ENCODE measurements at regions not wholly inside any gene's neighbourhood (a gene's known extent, or its start where the extent isn't known, plus 50 kb on each side); places are given as distances from the start of the nearest gene placed in this dataset.
"Not testable (repeated sequence)": the region's sequence is repeated elsewhere in the genome, so short reads cannot be mapped to it uniquely, and the experiment has no call there.

GRCh38 chr4:170193496-170193895 lies 103.7 kb upstream of the AADAT start:
- DNase-seq (ENCODE audit: extremely low spot score in 2 of 2), result no peak
- TF ChIP-seq POLR2AphosphoS5 (IDR thresholded peaks at IDR 0.05; ENCODE audit: insufficient read depth in 1 of 2, low read depth in 1 of 2) (no peak), CTCF (IDR thresholded peaks at IDR 0.05) (no peak), POLR2A (IDR thresholded peaks at IDR 0.05) (no peak)
- intact Hi-C loops (cut with DNase I), result no loop called here
- H3K27ac ChIP-seq, result no peak overlapping the region
- no peaks in the 10 kb centered on the region for H3K4me1 ChIP-seq
- H3K27me3 ChIP-seq, result no peaks in the 10 kb centered on the region
- H3K9me3 ChIP-seq, result no peaks in the 10 kb centered on the region
- H3K4me3 ChIP-seq, result no peak overlapping the region
- H3K36me3 ChIP-seq, result no peaks in the 10 kb centered on the region

GRCh38 chr4:170190265-170190664 lies 100.5 kb upstream of the AADAT start:
- TF ChIP-seq POLR2AphosphoS5 (IDR thresholded peaks at IDR 0.05; ENCODE audit: insufficient read depth in 1 of 2, low read depth in 1 of 2), result no peak
- no peak for TF ChIP-seq CTCF (IDR thresholded peaks at IDR 0.05)
- TF ChIP-seq POLR2A (IDR thresholded peaks at IDR 0.05), result no peak
- Histone ChIP-seq H3K27ac (no peak overlapping the region), H3K27me3 (no peaks in the 10 kb centered on the region), H3K4me3 (no peak overlapping the region), H3K36me3 (no peaks in the 10 kb centered on the region), H3K4me1 (no peaks in the 10 kb centered on the region), H3K9me3 (no peaks in the 10 kb centered on the region)
- intact Hi-C loops (cut with DNase I), result no loop called here
- no peak for DNase-seq (ENCODE audit: extremely low spot score in 2 of 2)

GRCh38 chr4:170170861-170171260 lies 81.1 kb upstream of the AADAT start:
- no peak for DNase-seq (ENCODE audit: extremely low spot score in 2 of 2)
- H3K4me1 ChIP-seq, result no peaks in the 10 kb centered on the region
- no peaks in the 10 kb centered on the region for H3K27me3 ChIP-seq
- TF ChIP-seq POLR2A (IDR thresholded peaks at IDR 0.05), result no peak
- TF ChIP-seq POLR2AphosphoS5 (IDR thresholded peaks at IDR 0.05; ENCODE audit: insufficient read depth in 1 of 2, low read depth in 1 of 2), result no peak
- no peak for TF ChIP-seq CTCF (IDR thresholded peaks at IDR 0.05)
- no peak overlapping the region for H3K4me3 ChIP-seq
- no peaks in the 10 kb centered on the region for H3K36me3 ChIP-seq
- intact Hi-C loops (cut with DNase I), result no loop called here
- H3K9me3 ChIP-seq, result no peaks in the 10 kb centered on the region
- no peak overlapping the region for H3K27ac ChIP-seq

GRCh38 chr4:170169699-170170098 lies 79.9 kb upstream of the AADAT start:
- no peak for DNase-seq (ENCODE audit: extremely low spot score in 2 of 2)
- Histone ChIP-seq H3K36me3 (no peaks in the 10 kb centered on the region), H3K27me3 (no peaks in the 10 kb centered on the region), H3K4me3 (no peak overlapping the region), H3K27ac (no peak overlapping the region), H3K4me1 (no peaks in the 10 kb centered on the region), H3K9me3 (no peaks in the 10 kb centered on the region)
- TF ChIP-seq POLR2A (IDR thresholded peaks at IDR 0.05), result no peak
- no peak for TF ChIP-seq POLR2AphosphoS5 (IDR thresholded peaks at IDR 0.05; ENCODE audit: insufficient read depth in 1 of 2, low read depth in 1 of 2)
- TF ChIP-seq CTCF (IDR thresholded peaks at IDR 0.05), result no peak
- intact Hi-C loops (cut with DNase I), result no loop called here

GRCh38 chr4:170167678-170168077 lies 77.9 kb upstream of the AADAT start:
- Histone ChIP-seq H3K4me3 (no peak overlapping the region), H3K36me3 (no peaks in the 10 kb centered on the region), H3K9me3 (no peaks in the 10 kb centered on the region), H3K27me3 (no peaks in the 10 kb centered on the region), H3K4me1 (no peaks in the 10 kb centered on the region), H3K27ac (no peak overlapping the region)
- intact Hi-C loops (cut with DNase I), result no loop called here
- TF ChIP-seq POLR2AphosphoS5 (IDR thresholded peaks at IDR 0.05; ENCODE audit: insufficient read depth in 1 of 2, low read depth in 1 of 2) (no peak), POLR2A (IDR thresholded peaks at IDR 0.05) (no peak), CTCF (IDR thresholded peaks at IDR 0.05) (no peak)
- no peak for DNase-seq (ENCODE audit: extremely low spot score in 2 of 2)

GRCh38 chr4:170166193-170166592 lies 76.4 kb upstream of the AADAT start:
- H3K9me3 ChIP-seq; DNase-seq (ENCODE audit: extremely low spot score in 2 of 2); H3K27me3 ChIP-seq; H3K4me1 ChIP-seq; intact Hi-C loops (cut with DNase I); H3K36me3 ChIP-seq; H3K4me3 ChIP-seq; H3K27ac ChIP-seq: not testable (repeated sequence)
